Lower leg skin (tissue), 3 donors: ENCODE measurements at regions not wholly inside any gene's neighbourhood (a gene's known extent, or its start where the extent isn't known, plus 50 kb on each side); places are given as distances from the start of the nearest gene placed in this dataset.

Experiments used
- POLR2A ChIP-seq, 2 donors: fragments of 450-650 bp; IDR thresholded peaks; one replicate each; pipeline ENCODE4 v1.6.1; 2016 to 2017; ENCODE audit warnings: antibody characterized with exemption in 2 of 2, mild to moderate bottlenecking in 1 of 2, moderate library complexity in 1 of 2
- TF ChIP-seq, protein P1 (sequence below), 3 donors: fragments of 450-650 bp; IDR thresholded peaks; one replicate each; pipeline ENCODE4 v1.5.1; 2016; ENCODE audit warnings: antibody characterized with exemption in 3 of 3, mild to moderate bottlenecking in 3 of 3, moderate library complexity in 2 of 3

GRCh38 chr12:100718187-100718586 lies 76.4 kb upstream of the ANO4 start:
- TF ChIP-seq POLR2A (IDR thresholded peaks at IDR 0.05): no peak
- TF ChIP-seq, protein P1, sequence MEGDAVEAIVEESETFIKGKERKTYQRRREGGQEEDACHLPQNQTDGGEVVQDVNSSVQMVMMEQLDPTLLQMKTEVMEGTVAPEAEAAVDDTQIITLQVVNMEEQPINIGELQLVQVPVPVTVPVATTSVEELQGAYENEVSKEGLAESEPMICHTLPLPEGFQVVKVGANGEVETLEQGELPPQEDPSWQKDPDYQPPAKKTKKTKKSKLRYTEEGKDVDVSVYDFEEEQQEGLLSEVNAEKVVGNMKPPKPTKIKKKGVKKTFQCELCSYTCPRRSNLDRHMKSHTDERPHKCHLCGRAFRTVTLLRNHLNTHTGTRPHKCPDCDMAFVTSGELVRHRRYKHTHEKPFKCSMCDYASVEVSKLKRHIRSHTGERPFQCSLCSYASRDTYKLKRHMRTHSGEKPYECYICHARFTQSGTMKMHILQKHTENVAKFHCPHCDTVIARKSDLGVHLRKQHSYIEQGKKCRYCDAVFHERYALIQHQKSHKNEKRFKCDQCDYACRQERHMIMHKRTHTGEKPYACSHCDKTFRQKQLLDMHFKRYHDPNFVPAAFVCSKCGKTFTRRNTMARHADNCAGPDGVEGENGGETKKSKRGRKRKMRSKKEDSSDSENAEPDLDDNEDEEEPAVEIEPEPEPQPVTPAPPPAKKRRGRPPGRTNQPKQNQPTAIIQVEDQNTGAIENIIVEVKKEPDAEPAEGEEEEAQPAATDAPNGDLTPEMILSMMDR (IDR thresholded peaks at IDR 0.05): no peak
